ENCODE measurements at regions not wholly inside any gene's neighbourhood (a gene's known extent, or its start where the extent isn't known, plus 50 kb on each side); places are given as distances from the start of the nearest gene placed in this dataset.

- TF ChIP-seq, protein P1, sequence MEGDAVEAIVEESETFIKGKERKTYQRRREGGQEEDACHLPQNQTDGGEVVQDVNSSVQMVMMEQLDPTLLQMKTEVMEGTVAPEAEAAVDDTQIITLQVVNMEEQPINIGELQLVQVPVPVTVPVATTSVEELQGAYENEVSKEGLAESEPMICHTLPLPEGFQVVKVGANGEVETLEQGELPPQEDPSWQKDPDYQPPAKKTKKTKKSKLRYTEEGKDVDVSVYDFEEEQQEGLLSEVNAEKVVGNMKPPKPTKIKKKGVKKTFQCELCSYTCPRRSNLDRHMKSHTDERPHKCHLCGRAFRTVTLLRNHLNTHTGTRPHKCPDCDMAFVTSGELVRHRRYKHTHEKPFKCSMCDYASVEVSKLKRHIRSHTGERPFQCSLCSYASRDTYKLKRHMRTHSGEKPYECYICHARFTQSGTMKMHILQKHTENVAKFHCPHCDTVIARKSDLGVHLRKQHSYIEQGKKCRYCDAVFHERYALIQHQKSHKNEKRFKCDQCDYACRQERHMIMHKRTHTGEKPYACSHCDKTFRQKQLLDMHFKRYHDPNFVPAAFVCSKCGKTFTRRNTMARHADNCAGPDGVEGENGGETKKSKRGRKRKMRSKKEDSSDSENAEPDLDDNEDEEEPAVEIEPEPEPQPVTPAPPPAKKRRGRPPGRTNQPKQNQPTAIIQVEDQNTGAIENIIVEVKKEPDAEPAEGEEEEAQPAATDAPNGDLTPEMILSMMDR (IDR thresholded peaks at IDR 0.05), result no peak
- TF ChIP-seq POLR2A (IDR thresholded peaks at IDR 0.05) (no peak), POLR2AphosphoS5 (IDR thresholded peaks at IDR 0.05) (no peak), EP300 (IDR thresholded peaks at IDR 0.05) (no peak)
Observed at GRCh38 chr2:65918760-65919187, 486.4 kb upstream of the SPRED2 start.

Data from suprapubic skin (tissue), 4 donors.